ENCODE measurements at regions not wholly inside any gene's neighbourhood (a gene's known extent, or its start where the extent isn't known, plus 50 kb on each side); places are given as distances from the start of the nearest gene placed in this dataset.

- Mint-ChIP-seq H3K4me3 (no peak overlapping the region), H3K36me3 (ENCODE audit: low read depth) (no peaks in the 10 kb centered on the region), H3K9me3 (no peaks in the 10 kb centered on the region), H3K4me1 (ENCODE audit: low read depth) (peaks cover 13% of the 10 kb centered on the region), H3K27me3 (peaks cover 27% of the 10 kb centered on the region), H3K27ac (no peak overlapping the region)
- intact Hi-C loops (cut with micrococcal nuclease), result no loop called here
Measured at GRCh38 chr21:38918607-38919346, 113.0 kb downstream of the ETS2 start.

DNA sequence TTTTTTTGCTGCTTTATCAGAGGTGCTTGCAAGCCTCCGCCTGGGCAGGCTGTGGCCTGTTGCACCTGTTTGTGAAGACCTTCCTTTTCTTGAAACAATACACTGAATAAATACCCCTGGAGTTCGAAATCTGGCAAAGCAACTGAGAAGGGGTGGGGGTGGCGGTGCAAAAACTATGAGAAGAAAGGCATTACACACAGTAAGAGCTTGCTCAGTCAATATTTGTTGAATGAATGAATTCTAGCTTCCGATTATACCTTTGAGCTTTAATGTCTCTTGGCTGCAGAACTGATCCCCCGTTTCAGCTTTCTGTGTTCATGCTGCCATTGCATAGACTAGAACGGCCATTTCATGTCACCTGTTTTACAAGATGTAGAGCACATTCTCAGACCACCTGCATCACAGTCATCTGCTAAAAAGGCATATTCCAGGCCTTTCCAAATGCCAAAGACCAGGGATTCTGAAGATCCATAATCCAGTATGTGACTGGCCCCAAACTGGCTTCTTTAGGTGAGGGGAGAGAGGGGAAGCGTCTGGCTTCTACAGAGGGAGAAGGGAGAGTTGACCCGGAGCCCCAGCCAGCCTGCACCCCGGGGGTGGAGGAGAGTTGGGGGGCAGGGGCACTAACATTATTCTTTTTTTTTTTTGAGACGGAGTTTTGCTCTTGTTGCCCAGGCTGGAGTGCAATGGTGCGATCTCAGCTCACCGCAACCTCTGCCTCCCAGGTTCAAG lies 111.5 kb downstream of the ETS2 start:
- Mint-ChIP-seq H3K36me3 (ENCODE audit: low read depth) (no peaks in the 10 kb centered on the region), H3K4me3 (no peak overlapping the region), H3K27ac (no peak overlapping the region), H3K27me3 (peaks cover 27% of the 10 kb centered on the region), H3K4me1 (ENCODE audit: low read depth) (peaks cover 13% of the 10 kb centered on the region), H3K9me3 (no peaks in the 10 kb centered on the region)
- intact Hi-C loops (cut with micrococcal nuclease), result no loop called here

DNA sequence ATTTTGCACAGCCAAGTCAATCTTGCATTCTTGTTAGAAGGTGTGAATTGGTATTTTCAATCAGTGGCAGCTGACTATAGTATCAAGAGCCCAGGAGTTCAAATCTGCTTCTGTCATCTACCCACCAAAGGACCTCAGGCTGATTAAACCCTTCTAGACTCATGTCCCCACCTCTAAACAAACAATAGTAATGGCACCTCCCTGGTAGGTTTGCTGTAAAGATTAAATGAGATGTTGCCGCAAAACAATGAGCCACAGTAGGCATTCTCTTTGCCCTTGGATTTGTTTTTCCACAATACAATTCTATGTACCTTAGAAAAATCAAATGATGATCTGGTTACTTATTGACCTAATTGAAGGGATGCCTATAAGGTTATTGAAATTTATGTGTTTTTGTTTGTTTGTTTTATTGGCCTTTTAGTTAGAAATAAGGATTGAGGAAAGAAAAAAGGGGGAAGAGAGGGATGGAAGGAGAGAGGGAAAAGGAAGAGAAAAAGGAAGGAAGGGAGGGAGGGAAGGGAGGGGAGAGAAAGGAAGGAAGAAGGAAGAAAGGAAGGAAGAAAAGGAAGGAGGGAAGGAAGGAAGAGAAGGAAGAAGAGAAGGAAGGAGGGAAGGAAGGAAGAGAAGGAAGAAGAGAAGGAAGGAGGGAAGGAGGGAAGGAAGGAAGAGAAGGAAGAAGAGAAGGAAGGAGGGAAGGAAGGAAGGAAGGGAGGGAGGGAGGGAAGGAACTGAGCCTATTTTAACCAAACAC lies 110.7 kb downstream of the ETS2 start:
- intact Hi-C loops (cut with micrococcal nuclease), result no loop called here
- H3K4me1 Mint-ChIP-seq (ENCODE audit: low read depth), result peaks cover 13% of the 10 kb centered on the region
- H3K4me3 Mint-ChIP-seq, result no peak overlapping the region
- H3K36me3 Mint-ChIP-seq (ENCODE audit: low read depth), result no peaks in the 10 kb centered on the region
- no peak overlapping the region for H3K27ac Mint-ChIP-seq
- no peaks in the 10 kb centered on the region for H3K9me3 Mint-ChIP-seq
- peaks cover 28% of the 10 kb centered on the region for H3K27me3 Mint-ChIP-seq

DNA sequence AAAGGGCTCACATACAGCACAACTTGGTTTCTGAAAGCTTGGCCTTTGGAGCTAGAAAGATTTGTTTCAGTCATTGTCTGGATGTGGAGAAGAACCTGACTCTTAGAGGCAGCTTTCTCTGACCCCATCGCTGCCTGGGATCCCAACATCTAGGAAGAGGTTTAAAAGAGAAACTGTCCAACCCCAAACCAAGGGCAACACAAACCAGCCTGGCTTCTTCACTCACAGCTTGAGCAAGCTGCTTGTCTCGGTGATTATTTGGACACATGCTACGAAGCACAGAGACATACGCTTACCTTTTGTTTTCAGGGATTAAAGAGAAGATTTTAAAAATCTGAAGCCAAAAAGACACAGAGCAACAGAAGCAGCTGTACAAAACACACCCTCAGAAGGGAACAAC lies 109.8 kb downstream of the ETS2 start:
- Mint-ChIP-seq H3K4me1 (ENCODE audit: low read depth) (peaks cover 13% of the 10 kb centered on the region), H3K27ac (no peak overlapping the region), H3K4me3 (no peak overlapping the region), H3K9me3 (no peaks in the 10 kb centered on the region), H3K27me3 (peaks cover 30% of the 10 kb centered on the region), H3K36me3 (ENCODE audit: low read depth) (no peaks in the 10 kb centered on the region)
- intact Hi-C loops (cut with micrococcal nuclease), result no loop called here

GRCh38 chr21:38914528-38915293 lies 109.0 kb downstream of the ETS2 start:
- Mint-ChIP-seq H3K9me3 (no peaks in the 10 kb centered on the region), H3K27me3 (peaks cover 30% of the 10 kb centered on the region), H3K4me3 (no peak overlapping the region), H3K27ac (no peak overlapping the region), H3K4me1 (ENCODE audit: low read depth) (peaks cover 13% of the 10 kb centered on the region), H3K36me3 (ENCODE audit: low read depth) (no peaks in the 10 kb centered on the region)
- intact Hi-C loops (cut with micrococcal nuclease), result no loop called here

DNA sequence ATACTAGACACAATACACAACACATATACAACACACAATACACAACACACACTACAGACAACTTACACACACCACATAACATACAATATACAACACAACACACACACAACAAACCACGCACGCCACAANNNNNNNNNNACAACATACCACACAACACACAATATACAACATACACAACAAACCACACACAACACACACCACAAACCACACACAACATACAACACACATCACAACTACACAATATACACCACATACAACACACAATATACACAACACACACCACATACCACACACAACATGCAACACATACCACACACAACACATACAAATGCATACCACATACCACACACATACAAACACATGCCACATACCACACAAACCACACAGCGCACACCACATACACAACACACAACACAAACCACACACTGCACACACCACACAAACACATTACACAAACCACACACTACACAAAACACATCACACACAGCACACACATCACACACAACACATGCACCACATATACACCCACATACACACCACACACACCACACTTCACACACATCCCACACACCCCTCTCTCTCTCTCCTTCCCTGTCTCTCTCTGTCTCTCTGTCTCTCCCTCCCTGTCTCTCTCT lies 108.3 kb downstream of the ETS2 start:
- no peaks in the 10 kb centered on the region for H3K9me3 Mint-ChIP-seq
- peaks cover 13% of the 10 kb centered on the region for H3K4me1 Mint-ChIP-seq (ENCODE audit: low read depth)
- no peak overlapping the region for H3K27ac Mint-ChIP-seq
- no peak overlapping the region for H3K4me3 Mint-ChIP-seq
- intact Hi-C loops (cut with micrococcal nuclease), result no loop called here
- H3K27me3 Mint-ChIP-seq, result peaks cover 31% of the 10 kb centered on the region
- H3K36me3 Mint-ChIP-seq (ENCODE audit: low read depth), result no peaks in the 10 kb centered on the region

- Mint-ChIP-seq H3K4me3 (peak overlapping the region; percentile 45), H3K36me3 (ENCODE audit: low read depth) (no peaks in the 10 kb centered on the region), H3K27ac (no peak overlapping the region), H3K9me3 (no peaks in the 10 kb centered on the region), H3K4me1 (ENCODE audit: low read depth) (peaks cover 6% of the 10 kb centered on the region), H3K27me3 (peaks cover 32% of the 10 kb centered on the region)
- intact Hi-C loops (cut with micrococcal nuclease), result no loop called here
Measured at GRCh38 chr21:38913120-38913892, 107.6 kb downstream of the ETS2 start.

DNA sequence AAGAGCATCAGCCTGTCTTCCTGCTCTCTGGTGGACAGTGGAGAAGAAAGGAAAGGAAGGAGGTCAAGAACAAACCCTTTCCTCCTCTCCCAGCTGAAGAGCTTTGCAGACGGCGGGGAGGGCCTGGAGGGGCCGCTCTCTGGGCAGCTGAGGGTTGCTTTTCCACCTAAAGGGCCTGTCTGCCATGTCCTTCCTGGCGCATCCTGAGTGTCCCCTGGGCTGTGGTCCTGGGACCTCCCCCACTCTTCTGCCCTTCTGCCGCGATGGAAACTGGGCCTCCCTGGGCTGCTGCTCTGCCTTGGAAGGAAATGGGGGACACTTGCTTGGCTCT lies 107.0 kb downstream of the ETS2 start:
- Mint-ChIP-seq H3K27ac (no peak overlapping the region), H3K36me3 (ENCODE audit: low read depth) (no peaks in the 10 kb centered on the region), H3K4me1 (ENCODE audit: low read depth) (peaks cover 4% of the 10 kb centered on the region), H3K9me3 (no peaks in the 10 kb centered on the region), H3K4me3 (peak overlapping the region; percentile 45), H3K27me3 (peaks cover 35% of the 10 kb centered on the region)
- intact Hi-C loops (cut with micrococcal nuclease), result no loop called here

- peaks cover 38% of the 10 kb centered on the region for H3K27me3 Mint-ChIP-seq
- H3K9me3 Mint-ChIP-seq, result no peaks in the 10 kb centered on the region
- H3K36me3 Mint-ChIP-seq (ENCODE audit: low read depth), result no peaks in the 10 kb centered on the region
- H3K4me1 Mint-ChIP-seq (ENCODE audit: low read depth), result peaks cover 1% of the 10 kb centered on the region
- no peak overlapping the region for H3K4me3 Mint-ChIP-seq
- H3K27ac Mint-ChIP-seq, result no peak overlapping the region
- intact Hi-C loops (cut with micrococcal nuclease), result no loop called here
Measured at GRCh38 chr21:38912102-38912629, 106.4 kb downstream of the ETS2 start.

DNA sequence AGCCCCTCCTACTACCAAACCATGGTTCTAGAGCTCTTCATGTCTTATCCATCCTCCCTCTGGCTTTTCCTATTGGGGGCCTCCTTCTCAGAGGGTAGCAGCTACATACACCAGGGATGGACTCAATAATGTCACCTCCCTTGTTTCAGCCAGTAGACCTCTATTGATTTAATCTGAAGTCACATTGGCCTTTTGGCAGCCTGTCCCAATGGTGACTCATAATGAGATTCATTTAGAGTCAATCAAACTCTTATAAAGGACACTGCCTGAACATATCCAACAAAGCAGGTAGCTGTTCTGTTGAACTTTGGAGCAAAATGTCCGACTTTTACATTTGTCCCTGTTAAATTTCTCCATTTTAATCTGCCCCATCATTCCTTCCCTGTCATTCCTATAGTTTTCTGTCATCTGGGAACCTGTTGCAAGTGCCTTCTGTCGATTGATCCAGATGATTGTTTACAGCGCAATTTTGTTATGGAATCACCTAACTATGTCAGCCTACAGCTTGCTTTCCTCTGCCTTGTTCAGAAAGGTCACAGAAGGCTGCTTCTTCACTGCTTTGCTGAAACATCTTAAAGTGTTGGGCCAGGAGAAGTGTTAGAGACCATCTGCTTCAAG lies 105.9 kb downstream of the ETS2 start:
- Mint-ChIP-seq H3K27ac (no peak overlapping the region), H3K9me3 (no peaks in the 10 kb centered on the region), H3K27me3 (peaks cover 37% of the 10 kb centered on the region), H3K36me3 (ENCODE audit: low read depth) (no peaks in the 10 kb centered on the region), H3K4me1 (ENCODE audit: low read depth) (no peaks in the 10 kb centered on the region), H3K4me3 (no peak overlapping the region)
- intact Hi-C loops (cut with micrococcal nuclease), result no loop called here

DNA sequence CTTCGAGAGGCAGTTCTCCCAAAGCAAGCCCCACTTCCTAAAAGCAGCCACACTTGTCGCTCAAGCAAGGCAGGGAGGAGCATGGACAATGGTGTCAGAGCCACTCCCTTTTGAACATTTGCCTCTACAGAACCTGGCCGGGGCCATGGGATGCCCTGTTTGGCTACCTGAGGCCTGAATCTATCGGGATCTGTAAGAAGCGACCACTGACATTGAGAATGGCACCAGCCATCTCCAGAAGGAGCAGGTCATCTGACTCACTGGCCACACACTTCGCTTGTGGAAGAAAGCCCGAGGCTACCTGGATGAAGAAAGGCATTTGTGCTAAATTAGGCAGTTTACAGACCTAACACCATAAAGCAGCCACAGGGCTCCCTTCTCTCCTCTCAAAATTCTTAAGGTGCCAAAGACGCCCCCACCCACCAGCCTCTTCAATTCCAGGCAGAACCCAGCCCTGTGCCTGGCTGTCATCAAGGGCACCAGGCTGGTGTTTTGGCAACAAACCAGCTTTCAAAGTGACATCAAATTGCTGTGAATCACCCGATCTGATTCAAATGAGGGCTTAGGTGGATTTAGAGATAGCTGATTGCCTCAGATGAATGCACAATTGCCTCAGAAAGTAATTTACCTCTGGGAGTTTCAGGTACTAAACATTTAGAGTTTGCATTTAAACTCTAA lies 104.8 kb downstream of the ETS2 start:
- Mint-ChIP-seq H3K27ac (no peak overlapping the region), H3K36me3 (ENCODE audit: low read depth) (no peaks in the 10 kb centered on the region), H3K4me1 (ENCODE audit: low read depth) (no peaks in the 10 kb centered on the region), H3K27me3 (peaks cover 33% of the 10 kb centered on the region), H3K4me3 (no peak overlapping the region), H3K9me3 (no peaks in the 10 kb centered on the region)
- intact Hi-C loops (cut with micrococcal nuclease), result no loop called here

- H3K27me3 Mint-ChIP-seq, result peaks cover 31% of the 10 kb centered on the region
- H3K36me3 Mint-ChIP-seq (ENCODE audit: low read depth), result no peaks in the 10 kb centered on the region
- no peak overlapping the region for H3K4me3 Mint-ChIP-seq
- H3K9me3 Mint-ChIP-seq, result no peaks in the 10 kb centered on the region
- no peak overlapping the region for H3K27ac Mint-ChIP-seq
- intact Hi-C loops (cut with micrococcal nuclease), result no loop called here
- H3K4me1 Mint-ChIP-seq (ENCODE audit: low read depth), result no peaks in the 10 kb centered on the region
Measured at GRCh38 chr21:38909929-38910328, 104.2 kb downstream of the ETS2 start.
